SU-DHL-6 (cell line): ENCODE measurements at regions not wholly inside any gene's neighbourhood (a gene's known extent, or its start where the extent isn't known, plus 50 kb on each side); places are given as distances from the start of the nearest gene placed in this dataset.

Experiments used
- H2AFZ ChIP-seq: fragments of 200-600 bp; sonication (generic); 2 replicates; pipeline ENCODE4 v1.6.1; 2014; ENCODE audit warnings: low read depth, mild to moderate bottlenecking, moderate library complexity, mixed read lengths, antibody characterized with exemption, low read length; ENCODE audit not compliant: severe bottlenecking
- H3F3A ChIP-seq: fragments of 200-600 bp; shearing (Covaris generic); 2 replicates; pipeline ENCODE4 v1.6.0; 2016; ENCODE audit warnings: antibody characterized with exemption, mild to moderate bottlenecking; ENCODE audit not compliant: insufficient read depth
- H3K27ac ChIP-seq: fragments of 200-600 bp; sonication (generic); 2 replicates; pipeline ENCODE4 v1.5.1; 2016; ENCODE audit warnings: low read depth, mild to moderate bottlenecking, low read length, moderate library complexity, mixed read lengths
- H3K27me3 ChIP-seq: fragments of 200-600 bp; sonication (generic), shearing (Covaris generic); 2 replicates; pipeline ENCODE4 v1.6.0; 2014; ENCODE audit warnings: mild to moderate bottlenecking, low read length
- H3K36me3 ChIP-seq: fragments of 200-600 bp; sonication (generic); 2 replicates; pipeline ENCODE4 v1.6.1; 2014; ENCODE audit warnings: mild to moderate bottlenecking, low read length, mixed read lengths
- H3K4me2 ChIP-seq: fragments of 300-600, 200-600 bp; shearing (Covaris generic), sonication (generic); 2 replicates; pipeline ENCODE4 v1.6.0; 2014; ENCODE audit warnings: low read length, low read depth, mild to moderate bottlenecking; ENCODE audit not compliant: poor library complexity, severe bottlenecking
- H3K4me3 ChIP-seq: fragments of 200-600 bp; sonication (generic); 2 replicates; pipeline ENCODE4 v1.5.1; 2014; ENCODE audit warnings: antibody characterized with exemption, low read length, mild to moderate bottlenecking, mixed read lengths; ENCODE audit not compliant: insufficient read depth, poor library complexity, severe bottlenecking
- H3K79me2 ChIP-seq: fragments of 200-600 bp; sonication (generic); 2 replicates; pipeline ENCODE4 v1.6.1; 2014; ENCODE audit warnings: mild to moderate bottlenecking, low read length, moderate library complexity; ENCODE audit not compliant: insufficient read depth
- H3K9ac ChIP-seq: fragments of 200-600 bp; sonication (generic); 2 replicates; pipeline ENCODE4 v1.7.0; 2014; ENCODE audit warnings: mild to moderate bottlenecking, low read length
- H3K9me2 ChIP-seq: fragments of 200-600 bp; sonication (generic); replicated peaks from 2 replicates; pipeline ENCODE4 v1.6.1; 2014; ENCODE audit warnings: low read length; ENCODE audit not compliant: insufficient read depth
- H3K9me3 ChIP-seq: fragments of 200-600 bp; sonication (generic); 2 replicates; pipeline ENCODE4 v1.6.1; 2014; ENCODE audit warnings: low read length, mixed read lengths; ENCODE audit not compliant: insufficient read depth
- H4K20me1 ChIP-seq: fragments of 200-600 bp; sonication (generic); 2 replicates; pipeline ENCODE4 v1.6.1; 2014; ENCODE audit warnings: low read depth, mild to moderate bottlenecking, antibody characterized with exemption, low read length, moderate library complexity, mixed read lengths
- CTCF ChIP-seq: fragments of 200-600 bp; sonication (generic); IDR thresholded peaks from one replicate; pipeline ENCODE4 v1.5.1; 2017; ENCODE audit warnings: antibody characterized with exemption, mild to moderate bottlenecking, low read length, moderate library complexity; ENCODE audit not compliant: insufficient read depth, poor library complexity, severe bottlenecking
- EZH2phosphoT487 ChIP-seq: fragments of 200-600 bp; sonication (generic), shearing (Covaris generic); conservative IDR thresholded peaks from 2 replicates; pipeline ENCODE4 v1.6.1; 2018; ENCODE audit warnings: mild to moderate bottlenecking, antibody characterized with exemption, low read length, moderate library complexity, mixed read lengths

- Histone ChIP-seq H3K4me2 (no peak overlapping the region), H3K79me2 (no peaks in the 10 kb centered on the region), H3K9ac (no peak overlapping the region), H3K27me3 (no peaks in the 10 kb centered on the region), H2AFZ (no peak overlapping the region), H3K36me3 (no peaks in the 10 kb centered on the region), H3K9me3 (no peaks in the 10 kb centered on the region), H3K4me3 (no peak overlapping the region), H3K9me2 (no peaks in the 10 kb centered on the region), H3F3A (no peaks in the 10 kb centered on the region), H4K20me1 (no peaks in the 10 kb centered on the region), H3K27ac (no peak overlapping the region)
- TF ChIP-seq EZH2phosphoT487, result no peak
- TF ChIP-seq CTCF, result no peak
Measured at GRCh38 chr13:54852831-54853230, 1824.2 kb downstream of the OLFM4 start.

DNA sequence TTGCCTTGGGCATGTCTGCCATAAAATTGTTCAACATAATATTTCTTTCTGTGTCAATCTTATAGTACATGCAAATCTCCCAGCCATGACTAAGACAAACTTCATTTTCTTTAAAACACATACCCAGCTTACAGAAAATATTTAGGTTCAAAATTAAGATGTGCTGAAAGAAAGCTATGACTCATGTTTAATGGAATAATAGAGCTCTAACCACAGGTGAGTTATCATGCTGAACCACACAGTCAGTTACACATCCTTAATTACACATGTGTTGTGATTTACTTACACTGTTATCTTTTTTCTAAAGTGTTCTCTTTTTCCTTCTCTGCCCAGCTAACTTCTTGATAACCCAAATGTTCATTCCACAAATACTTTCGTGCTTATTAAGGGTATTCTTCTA is 1831.2 kb downstream of the OLFM4 start:
- TF ChIP-seq CTCF, result no peak
- TF ChIP-seq EZH2phosphoT487, result no peak
- no peak overlapping the region for H3K4me2 ChIP-seq
- H3K27ac ChIP-seq, result no peak overlapping the region
- no peaks in the 10 kb centered on the region for H3K79me2 ChIP-seq
- no peak overlapping the region for H2AFZ ChIP-seq
- no peaks in the 10 kb centered on the region for H3K9me3 ChIP-seq
- H3K4me3 ChIP-seq, result no peak overlapping the region
- H3K9ac ChIP-seq, result no peak overlapping the region
- H3K36me3 ChIP-seq, result no peaks in the 10 kb centered on the region
- no peaks in the 10 kb centered on the region for H3F3A ChIP-seq
- H4K20me1 ChIP-seq, result no peaks in the 10 kb centered on the region
- no peaks in the 10 kb centered on the region for H3K9me2 ChIP-seq
- H3K27me3 ChIP-seq, result no peaks in the 10 kb centered on the region

GRCh38 chr13:54875111-54875510 is 1846.5 kb downstream of the OLFM4 start:
- Histone ChIP-seq H3K4me3 (no peak overlapping the region), H3K79me2 (no peaks in the 10 kb centered on the region), H3K27me3 (no peaks in the 10 kb centered on the region), H2AFZ (no peak overlapping the region), H3K4me2 (no peak overlapping the region), H3K36me3 (no peaks in the 10 kb centered on the region), H3F3A (no peaks in the 10 kb centered on the region), H4K20me1 (no peaks in the 10 kb centered on the region), H3K27ac (no peak overlapping the region), H3K9me2 (no peaks in the 10 kb centered on the region), H3K9me3 (no peaks in the 10 kb centered on the region), H3K9ac (no peak overlapping the region)
- no peak for TF ChIP-seq CTCF
- no peak for TF ChIP-seq EZH2phosphoT487

- H3K36me3 ChIP-seq, result no peaks in the 10 kb centered on the region
- H2AFZ ChIP-seq, result no peak overlapping the region
- no peak overlapping the region for H3K27ac ChIP-seq
- no peak overlapping the region for H3K4me3 ChIP-seq
- H3K9me2 ChIP-seq, result no peaks in the 10 kb centered on the region
- H3K27me3 ChIP-seq, result no peaks in the 10 kb centered on the region
- no peaks in the 10 kb centered on the region for H3K79me2 ChIP-seq
- no peak for TF ChIP-seq EZH2phosphoT487
- TF ChIP-seq CTCF, result no peak
- H3K4me2 ChIP-seq, result no peak overlapping the region
- no peaks in the 10 kb centered on the region for H3F3A ChIP-seq
- H3K9me3 ChIP-seq, result no peaks in the 10 kb centered on the region
- no peak overlapping the region for H3K9ac ChIP-seq
- H4K20me1 ChIP-seq, result no peaks in the 10 kb centered on the region
Measured at GRCh38 chr13:54879036-54879435, 1850.4 kb downstream of the OLFM4 start.
